GM21619 (cell line): ENCODE measurements at regions not wholly inside any gene's neighbourhood (a gene's known extent, or its start where the extent isn't known, plus 50 kb on each side); places are given as distances from the start of the nearest gene placed in this dataset.
"Not testable (repeated sequence)": the region's sequence is repeated elsewhere in the genome, so short reads cannot be mapped to it uniquely, and the experiment has no call there.

Experiments
- ATAC-seq: cut with Tn5 transposase; IDR thresholded peaks from one replicate; pipeline ENCODE4 v1.9.1; 2021; ENCODE audit not compliant: unreplicated experiment

DNA sequence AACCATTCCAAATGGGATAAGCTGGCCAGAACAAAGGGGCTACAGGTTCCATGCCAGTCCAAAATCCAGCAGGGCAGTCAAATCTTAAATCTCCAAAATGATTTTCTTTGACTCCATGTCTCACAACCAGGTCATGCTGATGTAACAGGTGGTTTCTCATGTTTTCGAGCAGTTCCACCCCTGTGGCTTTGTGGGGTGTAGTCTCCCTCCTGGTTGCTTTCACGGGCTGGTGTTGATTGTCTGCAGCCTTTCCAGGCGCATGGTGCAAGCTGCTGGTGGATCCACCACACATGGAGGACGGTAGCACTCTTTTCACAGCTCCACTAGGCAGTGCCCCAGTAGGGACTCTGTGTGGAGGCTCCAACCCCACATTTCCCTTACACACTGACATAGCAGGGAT is 425.5 kb upstream of the FTMT start:
- ATAC-seq, result no peak

DNA sequence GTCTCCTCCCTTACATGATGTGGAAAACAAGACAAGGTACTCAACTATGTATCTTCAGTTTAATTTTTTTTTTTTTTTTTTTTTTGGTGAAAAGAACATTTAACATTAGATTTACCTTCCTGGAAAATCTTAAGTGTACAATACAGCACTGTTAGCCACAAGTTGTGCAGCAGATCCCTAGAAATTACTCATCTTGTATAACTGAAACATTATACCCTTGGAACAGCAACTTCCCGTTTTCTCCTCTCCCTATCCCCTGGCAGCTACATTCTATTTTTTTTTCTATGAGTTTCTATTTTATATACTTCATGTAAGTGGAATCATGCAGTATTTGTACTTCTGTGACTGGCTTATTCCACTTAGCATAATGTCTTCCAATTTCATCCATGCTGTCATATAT is 421.9 kb upstream of the FTMT start:
- no peak for ATAC-seq

DNA sequence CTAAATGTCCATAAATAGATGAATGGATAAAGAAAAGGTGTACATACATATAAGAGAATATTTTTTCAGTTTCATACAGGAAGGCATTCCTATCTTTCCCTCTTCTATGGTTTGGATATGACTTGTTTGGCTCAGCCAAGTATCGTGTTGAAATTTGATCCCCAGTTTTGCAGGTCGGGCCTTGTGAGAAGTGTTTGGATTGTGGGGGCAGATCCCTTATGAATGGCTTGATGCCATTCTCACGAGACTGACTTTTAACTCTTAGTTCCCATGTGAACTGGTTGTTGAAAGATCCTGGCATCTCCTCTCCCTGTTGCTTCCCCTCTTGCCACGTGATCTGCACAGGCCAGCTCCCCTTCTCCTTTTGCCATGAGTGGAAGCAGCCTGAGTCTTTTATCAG is 421.1 kb upstream of the FTMT start:
- no peak for ATAC-seq

GRCh38 chr5:121445511-121445910 is 406.2 kb upstream of the FTMT start:
- no peak for ATAC-seq

- no peak for ATAC-seq
Observed at GRCh38 chr5:121462441-121462840, 389.2 kb upstream of the FTMT start.

DNA sequence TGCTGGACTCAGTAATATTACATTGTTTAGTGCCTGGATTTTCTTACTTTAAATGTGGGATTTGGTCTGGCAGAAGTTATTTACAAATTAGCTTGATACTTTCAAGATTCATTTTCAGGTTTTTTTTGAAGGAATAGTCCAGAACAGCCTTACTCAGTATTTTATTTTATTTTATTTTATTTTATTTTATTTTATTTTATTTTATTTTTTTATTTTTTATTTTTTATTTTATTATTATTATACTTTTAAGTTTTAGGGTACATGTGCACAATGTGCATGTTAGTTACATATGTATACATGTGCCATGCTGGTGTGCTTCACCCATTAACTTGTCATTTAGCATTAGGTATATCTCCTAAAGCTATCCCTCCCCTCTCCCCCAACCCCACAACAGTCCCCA is 380.5 kb upstream of the FTMT start:
- ATAC-seq, result not testable (repeated sequence)

GRCh38 chr5:121478636-121479035 is 373.0 kb upstream of the FTMT start:
- ATAC-seq, result no peak

DNA sequence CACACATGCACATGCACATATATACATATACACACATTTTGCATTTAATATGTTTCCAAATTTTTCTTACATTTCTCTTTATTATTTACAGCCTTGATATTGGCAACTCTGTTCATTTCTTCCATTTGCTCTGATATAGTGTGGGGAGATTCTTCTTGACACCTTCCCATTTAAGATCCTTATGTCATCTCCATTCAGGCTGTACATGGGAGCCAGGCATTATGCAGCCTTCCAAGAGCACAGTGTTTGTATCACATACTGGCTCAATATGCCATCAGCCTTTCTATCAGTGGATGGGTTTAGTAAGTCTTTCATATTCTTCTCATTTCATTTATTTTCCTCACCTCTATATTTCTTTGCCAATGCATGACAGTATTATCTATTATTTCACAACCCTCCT is 372.3 kb upstream of the FTMT start:
- ATAC-seq, result no peak

DNA sequence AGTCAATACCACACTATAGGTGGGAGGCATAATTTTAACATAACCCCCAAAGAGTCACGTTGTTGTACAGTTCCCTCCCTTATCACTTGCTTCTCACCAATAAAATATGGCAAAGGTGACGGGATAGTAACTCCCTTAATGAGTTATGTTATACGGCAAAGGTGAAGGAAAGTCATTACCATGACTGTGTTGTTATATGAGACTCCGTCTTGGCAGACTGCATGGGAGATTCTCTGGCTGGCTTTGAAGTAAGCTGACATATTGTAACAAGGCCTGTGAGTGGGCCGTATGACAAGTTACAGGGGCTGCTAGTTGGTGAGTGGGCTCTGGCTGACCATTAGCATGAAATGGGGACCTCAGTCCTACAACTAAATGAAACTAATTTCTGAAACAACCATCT is 366.4 kb upstream of the FTMT start:
- no peak for ATAC-seq

DNA sequence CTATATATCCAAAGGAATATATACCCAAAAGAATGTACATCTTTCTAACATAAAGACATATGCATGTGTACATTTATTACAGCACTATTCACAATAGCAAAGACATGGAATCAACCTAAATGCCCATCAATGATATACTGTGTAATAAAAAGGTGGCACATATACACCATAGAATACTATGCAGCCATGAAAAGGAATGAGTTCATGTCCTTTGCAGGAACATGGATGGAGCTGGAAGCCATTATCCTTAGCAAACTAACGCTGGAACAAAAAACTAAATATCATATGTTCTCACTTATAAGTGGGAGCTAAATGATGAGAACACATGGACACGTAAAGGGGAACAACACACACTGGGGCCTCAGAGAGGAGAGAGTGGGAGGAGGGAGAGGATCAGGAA is 365.7 kb upstream of the FTMT start:
- not testable (repeated sequence) for ATAC-seq

GRCh38 chr5:121489972-121490371 is 361.7 kb upstream of the FTMT start:
- ATAC-seq, result no peak

DNA sequence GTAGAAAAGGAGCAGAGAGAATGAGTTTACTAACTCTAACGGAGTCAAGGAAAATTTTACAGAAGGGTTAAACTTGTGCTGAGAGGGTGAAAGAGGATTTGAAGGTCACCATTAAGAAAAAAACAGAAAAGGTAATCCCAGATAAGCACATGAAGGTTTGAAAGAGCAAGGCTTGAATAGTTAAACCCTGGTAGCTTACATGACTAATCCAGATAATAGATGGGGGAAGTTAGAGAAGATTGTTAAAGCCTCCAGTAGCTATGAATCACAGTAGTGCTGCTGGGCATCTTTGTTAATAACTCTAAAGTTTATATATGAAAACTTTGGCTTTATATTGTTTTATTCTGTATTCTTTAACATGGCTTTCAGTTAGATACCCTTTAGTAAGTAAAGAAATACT is 354.5 kb upstream of the FTMT start:
- ATAC-seq, result no peak

- no peak for ATAC-seq
Observed at GRCh38 chr5:121500310-121500709, 351.4 kb upstream of the FTMT start.

DNA sequence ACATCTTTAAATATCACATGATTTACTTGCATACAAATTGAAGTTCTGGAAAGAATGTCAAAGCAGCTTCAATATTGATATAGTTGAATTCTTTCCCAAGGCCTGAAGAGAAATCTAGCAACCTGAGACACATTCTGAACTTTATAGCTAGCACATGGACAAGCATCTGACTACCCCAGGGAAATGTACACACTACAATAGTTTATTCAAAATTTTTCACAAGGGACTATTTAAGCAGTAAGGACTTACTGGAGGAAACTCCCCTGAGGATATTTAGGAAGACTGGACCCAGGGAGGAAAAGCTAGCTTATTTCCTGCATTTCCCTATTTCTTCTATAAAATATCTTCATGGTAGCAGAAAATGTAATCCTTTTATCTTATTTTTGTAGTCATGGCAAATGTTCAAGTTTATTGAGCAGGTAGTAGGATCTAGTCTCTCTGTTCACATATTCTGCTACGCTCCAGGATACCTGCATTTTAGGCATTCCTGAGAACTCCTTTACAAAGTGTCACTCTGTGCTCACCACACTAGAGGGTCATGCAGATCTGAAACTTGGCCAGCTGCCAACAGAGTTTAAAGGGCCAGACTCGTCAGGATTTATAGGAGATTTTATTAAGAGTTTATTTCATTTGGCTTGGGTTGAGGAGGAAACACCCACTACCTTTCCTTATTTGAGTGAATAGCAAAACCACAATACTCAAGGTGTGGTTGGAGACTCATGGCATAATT is 348.4 kb upstream of the FTMT start:
- ATAC-seq, result no peak

DNA sequence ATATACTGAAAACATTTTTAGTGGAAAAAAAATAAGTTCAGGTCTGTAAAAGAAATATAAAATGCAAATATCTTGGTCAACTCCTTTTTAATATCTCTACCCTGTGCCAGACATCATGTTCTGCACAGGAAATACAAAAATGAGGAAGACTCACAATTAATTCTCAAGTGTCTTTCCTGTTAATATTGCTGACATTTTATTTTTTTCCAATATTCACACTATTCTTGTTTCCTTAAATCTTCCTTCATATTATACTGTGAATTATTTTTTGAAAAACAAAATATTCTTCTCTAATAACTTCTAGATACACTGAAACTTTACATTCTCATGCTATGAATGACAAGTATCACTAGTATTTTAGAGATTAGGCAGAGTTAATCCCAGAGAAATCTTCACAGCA is 334.7 kb upstream of the FTMT start:
- ATAC-seq, result no peak

GRCh38 chr5:121525706-121526105 is 326.0 kb upstream of the FTMT start:
- ATAC-seq, result no peak

GRCh38 chr5:121526908-121527307 is 324.8 kb upstream of the FTMT start:
- no peak for ATAC-seq

- ATAC-seq, result no peak
Observed at GRCh38 chr5:121533814-121534213, 317.9 kb upstream of the FTMT start.

GRCh38 chr5:121550989-121551388 is 300.7 kb upstream of the FTMT start:
- no peak for ATAC-seq

- no peak for ATAC-seq
Observed at GRCh38 chr5:121559832-121560231, 291.9 kb upstream of the FTMT start.

DNA sequence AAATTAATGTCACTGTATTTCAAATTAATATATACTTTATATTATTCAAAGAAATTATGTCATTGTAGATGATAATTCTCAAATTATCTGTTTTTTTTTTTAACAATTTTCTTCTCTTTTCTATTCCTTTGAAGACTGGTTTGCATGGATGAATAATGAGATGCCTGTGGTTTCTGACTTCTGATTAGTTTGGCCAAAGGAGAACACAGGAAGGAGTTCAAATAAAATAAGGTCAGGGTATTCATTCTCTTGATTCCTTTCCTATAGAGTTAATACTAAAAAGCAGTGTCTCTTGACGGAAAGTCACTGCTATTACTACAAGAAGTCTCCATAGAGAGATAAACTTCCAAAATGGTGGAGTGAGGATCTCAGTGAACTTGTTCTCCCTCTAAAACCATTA is 279.6 kb upstream of the FTMT start:
- ATAC-seq, result no peak

GRCh38 chr5:121573721-121574382 is 277.8 kb upstream of the FTMT start:
- no peak for ATAC-seq

- no peak for ATAC-seq
Observed at GRCh38 chr5:121581588-121581987, 270.1 kb upstream of the FTMT start.
